ENCODE measurements at regions not wholly inside any gene's neighbourhood (a gene's known extent, or its start where the extent isn't known, plus 50 kb on each side); places are given as distances from the start of the nearest gene placed in this dataset.

- ATAC-seq, result no peak
- Histone ChIP-seq H3K79me2 (ENCODE audit: insufficient read depth, low read length) (no peaks in the 10 kb centered on the region), H3K9me3 (ENCODE audit: low read length) (no peaks in the 10 kb centered on the region), H3K27ac (ENCODE audit: extremely low read length, insufficient read depth, low read length) (no peak overlapping the region), H3K4me1 (ENCODE audit: insufficient read depth, low read length) (no peaks in the 10 kb centered on the region), H3K9ac (ENCODE audit: insufficient read depth, low read depth, low read length) (no peak overlapping the region), H4K20me1 (ENCODE audit: insufficient read depth, low read length) (no peaks in the 10 kb centered on the region), H3K27me3 (ENCODE audit: control insufficient read depth in 1 of 2, insufficient read depth in 2 of 2, low read length in 2 of 2) (no peaks in the 10 kb centered on the region), H3K4me2 (ENCODE audit: low read depth, low read length) (no peak overlapping the region), H2AFZ (ENCODE audit: low read length) (no peak overlapping the region), H3K4me3 (replicated peaks in 1 of 3; ENCODE audit: insufficient read depth in 1 of 3, low read depth in 2 of 3, low read length in 3 of 3) (no peak overlapping the region), H3K36me3 (replicated peaks in 1 of 2; ENCODE audit: control insufficient read depth in 1 of 2, insufficient read depth in 2 of 2, low read length in 2 of 2) (no peaks in the 10 kb centered on the region)
- BruUV-seq (replicated peaks), result no TSS peak
- no peak for TF ChIP-seq ZNF740 (CRISPR knock-in tag; IDR thresholded peaks at IDR 0.05)
- TF ChIP-seq GMEB2 (CRISPR knock-in tag; IDR thresholded peaks at IDR 0.05; ENCODE audit: low read depth), result no peak
- TF ChIP-seq TARDBP (CRISPR knock-in tag; IDR thresholded peaks at IDR 0.05), result no peak
- no peak for TF ChIP-seq SOX13 (IDR thresholded peaks at IDR 0.05)
- no peak for TF ChIP-seq SOX13 (CRISPR knock-in tag; conservative IDR thresholded peaks at IDR 0.05 in 1 of 2, IDR thresholded peaks at IDR 0.05 in 1 of 2)
- DNase-seq (ENCODE audit: low spot score), result no peak
- POLR2A ChIA-PET, result no interaction called here
- CTCF ChIA-PET (ENCODE audit: low intra/inter-chr PET ratio, low total read pairs), result no interaction called here
- 16% methylated on average over 5 of the region's 5 CpGs for WGBS (ENCODE audit: low lambda C conversion rate)
- intact Hi-C loops (cut with micrococcal nuclease; ENCODE audit: unreplicated experiment), result no loop called here
- in situ Hi-C loops (cut with HindIII; ENCODE audit: extremely low pct_ligation_motif_present, low pct_unique_long_range_greater_than_20kb), result no loop called here
- FAIRE-seq, result no peak
These were observed 56.1 kb upstream of the C3orf49 start for GRCh38 chr3:63762934-63763550.

GRCh38 chr3:63764511-63764910, 54.6 kb upstream of the C3orf49 start:
- Histone ChIP-seq H3K36me3 (replicated peaks in 1 of 2; ENCODE audit: control insufficient read depth in 1 of 2, insufficient read depth in 2 of 2, low read length in 2 of 2) (no peaks in the 10 kb centered on the region), H3K9me3 (ENCODE audit: low read length) (no peaks in the 10 kb centered on the region), H3K9ac (ENCODE audit: insufficient read depth, low read depth, low read length) (no peak overlapping the region), H3K4me1 (ENCODE audit: insufficient read depth, low read length) (no peaks in the 10 kb centered on the region), H3K27ac (ENCODE audit: extremely low read length, insufficient read depth, low read length) (no peak overlapping the region), H3K79me2 (ENCODE audit: insufficient read depth, low read length) (no peaks in the 10 kb centered on the region), H3K4me2 (ENCODE audit: low read depth, low read length) (no peak overlapping the region), H2AFZ (ENCODE audit: low read length) (no peak overlapping the region), H3K27me3 (ENCODE audit: control insufficient read depth in 1 of 2, insufficient read depth in 2 of 2, low read length in 2 of 2) (no peaks in the 10 kb centered on the region), H3K4me3 (replicated peaks in 1 of 3; ENCODE audit: insufficient read depth in 1 of 3, low read depth in 2 of 3, low read length in 3 of 3) (no peak overlapping the region), H4K20me1 (ENCODE audit: insufficient read depth, low read length) (no peaks in the 10 kb centered on the region)
- intact Hi-C loops (cut with micrococcal nuclease; ENCODE audit: unreplicated experiment), result no loop called here
- WGBS (ENCODE audit: low lambda C conversion rate), result 74% methylated on average over 7 of the region's 7 CpGs
- no peak for ATAC-seq
- no peak for FAIRE-seq
- ChIA-PET CTCF (ENCODE audit: low intra/inter-chr PET ratio, low total read pairs) (no interaction called here), POLR2A (no interaction called here)
- in situ Hi-C loops (cut with HindIII; ENCODE audit: extremely low pct_ligation_motif_present, low pct_unique_long_range_greater_than_20kb), result no loop called here
- no peak for DNase-seq (ENCODE audit: low spot score)
- BruUV-seq (replicated peaks), result no TSS peak
- no peak for TF ChIP-seq KAT8 (CRISPR knock-in tag; IDR thresholded peaks at IDR 0.05)
- no peak for TF ChIP-seq ZBTB4 (CRISPR knock-in tag; IDR thresholded peaks at IDR 0.05; ENCODE audit: borderline replicate concordance)
- TF ChIP-seq SP140L (CRISPR knock-in tag; IDR thresholded peaks at IDR 0.05; ENCODE audit: borderline replicate concordance), result no peak
- TF ChIP-seq ZNF589 (CRISPR knock-in tag; conservative IDR thresholded peaks at IDR 0.05), result no peak
- TF ChIP-seq IKZF4 (CRISPR knock-in tag; IDR thresholded peaks at IDR 0.05; ENCODE audit: borderline replicate concordance, low read depth, not compliant biosample characterization), result no peak
- no peak for TF ChIP-seq FOXC1 (CRISPR knock-in tag; IDR thresholded peaks at IDR 0.05; ENCODE audit: borderline replicate concordance)
- no peak for TF ChIP-seq ZNF10 (CRISPR knock-in tag; IDR thresholded peaks at IDR 0.05; ENCODE audit: borderline replicate concordance, low read depth)
- TF ChIP-seq ZNF235 (CRISPR knock-in tag; IDR thresholded peaks at IDR 0.05; ENCODE audit: borderline replicate concordance), result no peak
- no peak for TF ChIP-seq MED8 (CRISPR knock-in tag; IDR thresholded peaks at IDR 0.05; ENCODE audit: insufficient replicate concordance)

Data from HepG2 (cell line).